Spleen (tissue), 11 donors: ENCODE measurements at regions not wholly inside any gene's neighbourhood (a gene's known extent, or its start where the extent isn't known, plus 50 kb on each side); places are given as distances from the start of the nearest gene placed in this dataset.

Experiments
- DNase-seq: peaks from one replicate; pipeline ENCODE4 v3.0.0-alpha.2; 2020
- H3K27ac ChIP-seq, 8 donors: fragments of 200-600 bp; sonication (generic) in 7 of 8; 1 replicate in 4 of 8; 2 replicates in 4 of 8; pipeline versions ENCODE4 v1.5.0 to v1.8.0; 2016 to 2021; ENCODE audit warnings: inconsistent platforms in 4 of 8, mild to moderate bottlenecking in 4 of 8, moderate library complexity in 1 of 8
- H3K27me3 ChIP-seq, 7 donors: fragments of 200-600 bp; sonication (generic) in 6 of 7; replicated peaks in 1 of 7; 1 replicate in 4 of 7; 2 replicates in 3 of 7; pipeline versions ENCODE4 v1.5.0 to v1.8.0; 2016 to 2021; ENCODE audit warnings: inconsistent platforms in 3 of 7, mild to moderate bottlenecking in 1 of 7
- H3K36me3 ChIP-seq, 6 donors: fragments of 200-600 bp; sonication (generic) in 5 of 6; 1 replicate in 4 of 6; 2 replicates in 2 of 6; pipeline versions ENCODE4 v1.5.0 to v1.8.0; 2016 to 2021; ENCODE audit warnings: inconsistent platforms in 2 of 6
- H3K4me1 ChIP-seq, 6 donors: fragments of 200-600 bp; sonication (generic) in 5 of 6; 1 replicate in 3 of 6; 2 replicates in 3 of 6; pipeline versions ENCODE4 v1.5.0 to v1.8.0; 2016 to 2021; ENCODE audit warnings: inconsistent platforms in 3 of 6
- H3K4me3 ChIP-seq, 8 donors: fragments of 200-600 bp; sonication (generic) in 7 of 8; 1 replicate in 4 of 8; 2 replicates in 4 of 8; pipeline versions ENCODE4 v1.5.0 to v1.8.0; 2016 to 2021; ENCODE audit warnings: inconsistent platforms in 4 of 8, mild to moderate bottlenecking in 4 of 8, moderate library complexity in 2 of 8
- H3K9me3 ChIP-seq, 8 donors: fragments of 200-600 bp; sonication (generic) in 7 of 8; 1 replicate in 4 of 8; 2 replicates in 4 of 8; pipeline versions ENCODE4 v1.5.0 to v1.8.0; 2016 to 2021; ENCODE audit warnings: inconsistent platforms in 4 of 8
- POLR2A ChIP-seq, 3 donors: fragments of 450-650 bp; IDR thresholded peaks; one replicate each; pipeline ENCODE4 v1.5.1; 2017; ENCODE audit warnings: antibody characterized with exemption in 3 of 3, mild to moderate bottlenecking in 1 of 3
- POLR2AphosphoS5 ChIP-seq, 3 donors: sonication (generic); formaldehyde crosslinking; IDR thresholded peaks; one replicate each; pipeline ENCODE4 v1.5.1; 2017; ENCODE audit warnings: antibody characterized with exemption in 3 of 3
- WGBS, 5 donors: extraction: QIAGEN DNeasy Blood & Tissue Kit in 3 of 5; methylation state at CpG; one replicate each; pipeline versions ENCODE4 v1.1.5 to v1.1.7; 2013 to 2018; 5-methylcytosine and 5-hydroxymethylcytosine counted together
- intact Hi-C: fragments of 100-400 bp; cut with DNase I; formaldehyde crosslinking; loops from one replicate; pipeline ENCODE4 v1.15.0; 2023; ENCODE audit warnings: low total_unique reads
- TF ChIP-seq, protein P1 (sequence below), 11 experiments: fragments of 200-600 bp in 7 of 11; fragments of 450-650 bp in 4 of 11; sonication (generic) in 4 of 11; IDR thresholded peaks in 8 of 11; conservative IDR thresholded peaks in 3 of 11; 1 replicate in 7 of 11; 2 replicates in 4 of 11; pipeline versions ENCODE4 v1.4.0 to v1.8.0; 2016 to 2021; ENCODE audit warnings: antibody characterized with exemption in 11 of 11, inconsistent platforms in 4 of 11, mild to moderate bottlenecking in 1 of 11
- donor health status: healthy with polysubstance abuse.
- donor health status: DM: no; HTN: no; CAD: no; lungs with moderate emphysema.
- donor health status: DM: no; HTN: no; CAD: no.
- donor health status: Bipolar disorder and iron deficiency.
- donor health status: healthy.
- donor health status: DM: no; HTN: no; CAD: no.
- donor health status: DM: yes; HTN: yes; CAD: no.

DNA sequence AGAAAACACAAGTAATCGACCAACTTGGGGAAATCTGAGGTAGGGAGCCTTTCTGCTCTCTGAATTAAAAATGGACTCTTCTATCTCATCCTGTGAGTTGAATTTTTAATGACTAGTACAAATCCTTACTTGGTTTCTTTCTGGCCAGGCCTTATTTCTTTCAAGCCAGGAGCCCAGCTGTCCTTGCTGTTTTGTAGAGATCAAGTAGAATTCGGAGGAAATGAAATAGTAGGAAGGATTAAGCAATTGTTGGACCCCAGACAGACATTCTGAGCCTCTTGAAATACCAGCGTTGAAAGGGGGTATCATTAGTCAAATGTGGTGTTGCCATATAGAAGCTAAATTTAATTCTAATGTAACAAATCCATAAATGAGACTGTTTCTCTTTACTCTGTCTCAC lies 53.7 kb upstream of the SMIM15 start:
- no peak for DNase-seq
- H3K27ac ChIP-seq, result no peak overlapping the region
- no peaks in the 10 kb centered on the region for H3K27me3 ChIP-seq
- no peaks in the 10 kb centered on the region for H3K4me1 ChIP-seq
- TF ChIP-seq, protein P1, sequence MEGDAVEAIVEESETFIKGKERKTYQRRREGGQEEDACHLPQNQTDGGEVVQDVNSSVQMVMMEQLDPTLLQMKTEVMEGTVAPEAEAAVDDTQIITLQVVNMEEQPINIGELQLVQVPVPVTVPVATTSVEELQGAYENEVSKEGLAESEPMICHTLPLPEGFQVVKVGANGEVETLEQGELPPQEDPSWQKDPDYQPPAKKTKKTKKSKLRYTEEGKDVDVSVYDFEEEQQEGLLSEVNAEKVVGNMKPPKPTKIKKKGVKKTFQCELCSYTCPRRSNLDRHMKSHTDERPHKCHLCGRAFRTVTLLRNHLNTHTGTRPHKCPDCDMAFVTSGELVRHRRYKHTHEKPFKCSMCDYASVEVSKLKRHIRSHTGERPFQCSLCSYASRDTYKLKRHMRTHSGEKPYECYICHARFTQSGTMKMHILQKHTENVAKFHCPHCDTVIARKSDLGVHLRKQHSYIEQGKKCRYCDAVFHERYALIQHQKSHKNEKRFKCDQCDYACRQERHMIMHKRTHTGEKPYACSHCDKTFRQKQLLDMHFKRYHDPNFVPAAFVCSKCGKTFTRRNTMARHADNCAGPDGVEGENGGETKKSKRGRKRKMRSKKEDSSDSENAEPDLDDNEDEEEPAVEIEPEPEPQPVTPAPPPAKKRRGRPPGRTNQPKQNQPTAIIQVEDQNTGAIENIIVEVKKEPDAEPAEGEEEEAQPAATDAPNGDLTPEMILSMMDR (IDR thresholded peaks at IDR 0.05 in 8 of 11, conservative IDR thresholded peaks at IDR 0.05 in 3 of 11), result no peak
- TF ChIP-seq POLR2A (IDR thresholded peaks at IDR 0.05), result no peak
- TF ChIP-seq POLR2AphosphoS5 (IDR thresholded peaks at IDR 0.05), result no peak
- 55 to 86% (median 65%) methylated on average over 3 of the region's 3 CpGs for WGBS, 5 donors
- H3K36me3 ChIP-seq, result no peaks in the 10 kb centered on the region
- no peak overlapping the region for H3K4me3 ChIP-seq
- H3K9me3 ChIP-seq, result no peaks in the 10 kb centered on the region
- intact Hi-C loops, result no loop called here

DNA sequence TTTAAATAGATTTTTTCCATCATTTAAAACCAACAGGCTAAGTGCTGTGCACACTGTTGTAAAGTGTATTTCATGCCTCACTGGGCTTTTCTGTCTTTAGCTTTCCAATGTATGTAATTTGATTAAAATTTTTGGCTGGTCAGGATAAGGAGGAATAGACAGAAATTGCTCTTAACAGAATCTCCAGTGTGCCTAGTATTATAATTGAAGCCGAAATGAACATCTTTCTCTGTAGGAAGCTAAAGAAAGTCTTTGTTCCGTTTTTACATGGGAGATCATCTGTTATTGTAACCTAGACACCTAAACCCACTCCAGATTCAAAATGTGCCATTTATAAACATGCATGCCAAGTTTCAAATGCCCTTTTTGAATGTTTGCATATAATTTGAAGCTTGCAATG lies 54.5 kb upstream of the SMIM15 start:
- DNase-seq, result no peak
- TF ChIP-seq POLR2A (IDR thresholded peaks at IDR 0.05), result no peak
- no peak for TF ChIP-seq POLR2AphosphoS5 (IDR thresholded peaks at IDR 0.05)
- TF ChIP-seq, protein P1 (IDR thresholded peaks at IDR 0.05 in 8 of 11, conservative IDR thresholded peaks at IDR 0.05 in 3 of 11), result no peak
- H3K9me3 ChIP-seq, result peaks cover 0 to 4% (median 0%) of the 10 kb centered on the region in 8 donors
- no peaks in the 10 kb centered on the region for H3K27me3 ChIP-seq
- H3K4me3 ChIP-seq, result no peak overlapping the region
- no peak overlapping the region for H3K27ac ChIP-seq
- intact Hi-C loops, result no loop called here
- H3K36me3 ChIP-seq, result no peaks in the 10 kb centered on the region
- H3K4me1 ChIP-seq, result no peaks in the 10 kb centered on the region
- 81 to 94% (median 89%) methylated on average over 2 of the region's 2 CpGs for WGBS, 5 donors

DNA sequence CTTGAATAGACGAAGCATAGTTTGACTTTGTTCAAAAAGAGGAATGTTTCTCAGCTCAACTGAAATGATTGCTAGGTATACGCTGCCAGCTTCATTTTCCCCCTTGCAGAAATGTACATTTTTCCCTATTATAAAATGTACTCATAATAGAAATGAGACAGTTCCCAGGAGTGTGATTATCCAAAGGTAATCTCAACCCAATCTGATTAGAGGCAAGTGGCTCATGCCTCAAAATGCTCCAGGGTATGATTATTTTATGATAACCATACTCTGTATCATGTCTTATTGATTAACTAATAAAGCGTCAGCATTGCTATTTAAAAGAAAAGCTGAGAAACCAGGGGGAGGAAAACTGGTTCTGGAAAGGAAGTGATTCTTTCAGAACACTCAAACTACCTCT lies 54.9 kb upstream of the SMIM15 start:
- WGBS, 5 donors, result 78 to 92% (median 89%) methylated on average over 3 of the region's 3 CpGs
- Histone ChIP-seq H3K36me3 (no peaks in the 10 kb centered on the region), H3K4me1 (no peaks in the 10 kb centered on the region), H3K4me3 (no peak overlapping the region), H3K27me3 (no peaks in the 10 kb centered on the region), H3K27ac (no peak overlapping the region), H3K9me3 (peaks cover 0 to 9% (median 0%) of the 10 kb centered on the region in 8 donors)
- intact Hi-C loops, result no loop called here
- DNase-seq, result no peak
- TF ChIP-seq POLR2A (IDR thresholded peaks at IDR 0.05) (no peak), POLR2AphosphoS5 (IDR thresholded peaks at IDR 0.05) (no peak)
- TF ChIP-seq, protein P1 (IDR thresholded peaks at IDR 0.05 in 8 of 11, conservative IDR thresholded peaks at IDR 0.05 in 3 of 11), result no peak

DNA sequence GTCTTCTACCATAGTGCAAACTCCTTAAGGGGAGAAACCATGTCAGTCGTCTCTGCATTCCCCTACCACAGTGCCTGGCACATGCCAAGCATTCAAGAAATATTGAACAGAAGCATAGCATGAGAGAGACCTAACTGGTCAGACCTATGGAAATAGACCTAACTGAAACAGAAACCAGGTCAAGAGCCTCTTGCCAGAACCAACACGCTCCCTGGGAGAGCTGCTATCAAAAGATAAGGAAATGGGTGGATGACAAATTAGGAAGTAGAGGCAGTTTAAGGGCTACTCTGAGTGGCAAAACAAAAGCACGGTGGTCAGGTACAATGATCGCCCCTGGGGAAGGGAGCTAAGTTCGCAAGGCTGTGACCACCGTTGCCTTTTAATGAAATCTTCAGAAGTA lies 66.0 kb upstream of the SMIM15 start:
- intact Hi-C loops, result no loop called here
- Histone ChIP-seq H3K4me3 (no peak overlapping the region), H3K27me3 (no peaks in the 10 kb centered on the region), H3K4me1 (peaks cover 0 to 6% (median 0%) of the 10 kb centered on the region in 6 donors), H3K27ac (no peak overlapping the region), H3K9me3 (peaks cover 0 to 8% (median 2%) of the 10 kb centered on the region in 8 donors), H3K36me3 (no peaks in the 10 kb centered on the region)
- DNase-seq, result no peak
- WGBS, 5 donors, result 66 to 85% (median 73%) methylated on average over 6 of the region's 6 CpGs
- no peak for TF ChIP-seq POLR2AphosphoS5 (IDR thresholded peaks at IDR 0.05)
